NCI-H524 (cell line): ENCODE measurements at regions not wholly inside any gene's neighbourhood (a gene's known extent, or its start where the extent isn't known, plus 50 kb on each side); places are given as distances from the start of the nearest gene placed in this dataset.

ENCODE experiments used
- DNase-seq, 2 experiments: peaks; one replicate each; lab custom pipeline; 2025; lab: John Stamatoyannopoulos, UW

- DNase-seq = no peak
These were observed 823.8 kb upstream of the HS6ST1 start for GRCh38 chr2:129142465-129142864.

GRCh38 chr2:129144082-129144791 lies 825.6 kb upstream of the HS6ST1 start:
- DNase-seq = no peak

DNA sequence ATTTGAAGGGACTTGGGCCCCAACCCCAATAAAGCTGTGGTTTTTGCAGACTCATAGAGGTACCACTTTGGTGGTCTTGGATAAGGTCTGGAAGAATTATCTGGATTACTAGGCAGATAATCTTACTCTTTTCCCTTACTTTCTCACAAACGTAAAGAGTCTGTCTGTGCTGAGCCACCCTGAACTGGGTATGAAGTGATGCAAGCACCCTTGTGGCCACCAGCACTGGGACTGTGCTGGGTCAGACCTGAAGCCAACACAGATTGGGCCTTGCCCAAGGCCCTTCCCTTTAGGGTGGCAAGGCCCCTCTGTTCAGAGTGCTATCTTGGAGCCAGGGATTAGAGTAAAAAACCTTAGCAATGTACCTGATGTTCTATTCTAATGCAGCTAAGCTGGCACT lies 827.0 kb upstream of the RAB6C start:
- no peak for DNase-seq

DNA sequence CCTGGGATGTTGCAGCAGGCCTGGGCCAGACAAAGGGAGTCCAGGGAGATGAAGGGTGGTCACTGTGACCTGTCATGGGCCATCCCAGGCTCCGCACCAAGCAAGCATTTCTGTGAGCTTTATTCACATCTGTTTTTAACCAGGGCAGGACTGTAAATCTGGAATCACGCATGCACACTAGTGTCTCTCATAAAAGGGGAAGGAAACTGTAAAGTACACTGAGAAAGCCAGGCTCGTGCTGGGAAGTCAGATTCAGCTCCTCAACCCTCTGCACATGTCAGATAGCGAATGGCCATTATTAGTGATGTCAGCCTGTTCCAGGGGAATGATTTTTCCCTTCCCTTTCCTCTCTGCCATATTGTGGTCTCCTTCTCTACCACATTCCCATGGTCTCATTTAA lies 818.6 kb upstream of the RAB6C start:
- no peak for DNase-seq

DNA sequence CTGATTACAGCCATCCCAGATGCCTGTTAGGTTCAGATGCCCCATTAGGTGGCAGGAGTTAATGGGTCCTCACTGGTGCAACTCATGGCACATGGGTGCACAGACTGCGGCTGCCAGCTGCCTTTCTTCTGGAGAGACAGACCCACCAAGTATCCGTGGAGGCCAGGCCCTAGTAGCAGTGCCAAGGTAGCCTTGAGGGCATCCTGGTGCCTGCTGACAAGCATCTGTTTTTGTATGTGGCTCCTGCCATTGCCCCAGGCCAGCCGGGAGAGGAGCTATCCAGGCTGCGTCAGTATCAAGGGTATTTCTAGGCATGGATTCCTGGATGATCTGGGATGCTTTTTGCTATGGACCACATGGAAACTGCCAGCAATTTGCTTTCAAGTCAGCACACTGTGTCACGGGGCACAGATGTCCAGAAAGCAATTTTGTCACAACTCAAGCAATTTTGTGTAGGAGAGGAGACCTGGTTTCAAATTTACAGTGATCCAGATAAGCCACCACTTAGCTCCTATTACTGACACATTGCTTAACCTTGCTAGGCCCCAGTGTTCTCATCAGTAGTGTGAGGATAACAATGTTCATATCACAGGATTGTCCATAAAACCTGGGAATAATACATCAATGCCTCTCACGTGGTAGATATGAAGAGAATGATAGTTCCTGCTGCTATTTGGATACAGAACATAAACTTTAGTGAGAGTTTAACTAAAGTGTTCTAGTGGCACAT lies 815.1 kb upstream of the RAB6C start:
- no peak for DNase-seq

- DNase-seq = no peak
These were observed 814.5 kb upstream of the RAB6C start for GRCh38 chr2:129165006-129165405.

DNA sequence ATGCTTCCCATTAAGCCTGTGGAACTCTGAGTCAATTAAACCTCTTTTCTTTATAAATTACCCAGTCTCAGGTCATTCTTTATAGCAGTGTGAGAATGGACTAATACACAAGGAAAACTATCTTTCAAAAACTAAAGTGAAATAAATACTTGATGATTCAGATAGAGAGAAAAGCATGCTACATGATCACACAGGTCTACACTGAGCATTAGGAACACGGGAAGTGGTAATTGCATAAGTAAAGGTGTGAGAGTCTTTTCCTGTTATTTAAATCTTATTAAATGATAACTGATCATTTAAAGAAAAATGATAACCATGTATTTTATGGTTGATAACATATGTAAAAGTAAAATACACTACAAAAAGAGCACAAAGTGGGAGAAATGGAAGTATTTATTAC lies 812.0 kb upstream of the RAB6C start:
- DNase-seq = no peak

- no peak for DNase-seq
These were observed 808.9 kb upstream of the RAB6C start for GRCh38 chr2:129170570-129170969.

DNA sequence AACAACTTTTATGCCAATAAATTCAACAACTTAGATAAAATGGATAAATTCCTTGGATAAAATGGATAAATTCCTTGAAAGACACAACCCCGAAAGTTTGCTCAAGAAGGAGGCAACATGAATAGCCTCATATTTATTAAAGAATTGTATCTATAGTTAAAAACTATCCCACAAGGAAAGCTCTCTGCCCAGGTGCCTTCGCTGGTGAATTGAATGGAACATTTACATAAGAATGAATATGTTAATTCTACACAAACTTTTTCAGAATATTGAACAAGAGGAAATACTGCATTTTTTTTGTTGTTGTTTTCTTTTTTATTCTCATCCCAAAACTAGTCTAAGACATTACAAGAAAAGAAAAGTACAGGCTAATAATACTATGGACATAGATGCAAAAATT lies 805.3 kb upstream of the RAB6C start:
- no peak for DNase-seq

DNA sequence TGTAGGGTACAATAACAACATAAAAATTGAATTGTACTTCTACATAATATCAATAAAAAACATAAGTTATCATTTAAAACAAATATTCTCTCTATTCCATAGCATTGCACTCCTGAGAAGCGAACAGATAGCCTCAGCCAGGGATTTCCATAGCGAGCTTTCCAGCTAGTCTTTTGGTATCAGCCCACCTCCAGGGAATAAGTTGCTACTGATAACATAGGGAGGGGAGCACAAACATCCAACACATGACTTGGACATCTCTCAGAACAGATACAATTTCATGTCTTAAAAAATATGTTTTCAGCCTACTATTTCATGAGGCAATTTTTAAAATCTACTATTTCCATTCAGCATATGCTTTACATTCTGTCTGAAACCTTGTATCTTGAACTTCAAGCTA lies 804.4 kb upstream of the RAB6C start:
- no peak for DNase-seq

GRCh38 chr2:129176375-129176774 lies 803.1 kb upstream of the RAB6C start:
- DNase-seq = no peak

DNA sequence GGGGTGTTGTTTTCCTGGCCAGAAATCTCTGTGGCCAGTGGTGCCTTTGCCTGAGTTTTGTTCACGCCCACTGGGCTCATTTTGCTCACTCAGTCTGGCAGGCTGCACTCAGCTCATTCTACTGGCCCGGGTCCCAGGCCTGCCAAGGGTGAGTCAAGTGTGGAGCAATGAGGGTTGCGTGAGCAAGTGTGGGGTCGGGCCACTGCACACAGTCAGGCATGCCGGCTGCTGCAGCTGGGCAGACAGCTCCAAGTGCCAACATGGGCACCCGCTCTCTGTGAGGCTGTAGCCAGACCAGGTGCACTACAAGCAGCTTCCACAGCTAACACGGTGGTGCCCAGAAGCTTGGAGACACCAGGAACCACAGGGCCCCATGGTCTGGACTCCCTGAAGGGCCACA lies 801.1 kb upstream of the RAB6C start:
- DNase-seq = no peak

DNA sequence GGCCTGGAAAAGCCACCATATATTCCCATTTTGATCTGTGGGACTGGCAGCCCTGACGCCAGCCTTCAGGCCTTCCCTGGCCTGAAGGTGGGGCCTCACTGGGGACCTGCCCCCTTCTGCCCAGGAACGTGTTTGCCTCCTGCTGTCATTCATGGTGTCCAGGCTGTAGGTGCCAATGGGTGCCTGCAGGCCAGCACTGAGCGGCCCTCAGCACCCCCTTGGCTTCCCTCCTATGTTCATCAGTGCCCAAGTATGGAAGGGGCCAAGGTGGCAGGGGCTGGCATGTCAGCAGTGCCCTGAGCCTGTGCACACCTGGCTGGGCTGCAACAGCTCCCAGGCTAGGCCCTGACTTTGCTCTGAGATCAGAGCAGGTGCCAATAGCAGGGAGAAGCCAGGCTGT lies 800.3 kb upstream of the RAB6C start:
- no peak for DNase-seq

DNA sequence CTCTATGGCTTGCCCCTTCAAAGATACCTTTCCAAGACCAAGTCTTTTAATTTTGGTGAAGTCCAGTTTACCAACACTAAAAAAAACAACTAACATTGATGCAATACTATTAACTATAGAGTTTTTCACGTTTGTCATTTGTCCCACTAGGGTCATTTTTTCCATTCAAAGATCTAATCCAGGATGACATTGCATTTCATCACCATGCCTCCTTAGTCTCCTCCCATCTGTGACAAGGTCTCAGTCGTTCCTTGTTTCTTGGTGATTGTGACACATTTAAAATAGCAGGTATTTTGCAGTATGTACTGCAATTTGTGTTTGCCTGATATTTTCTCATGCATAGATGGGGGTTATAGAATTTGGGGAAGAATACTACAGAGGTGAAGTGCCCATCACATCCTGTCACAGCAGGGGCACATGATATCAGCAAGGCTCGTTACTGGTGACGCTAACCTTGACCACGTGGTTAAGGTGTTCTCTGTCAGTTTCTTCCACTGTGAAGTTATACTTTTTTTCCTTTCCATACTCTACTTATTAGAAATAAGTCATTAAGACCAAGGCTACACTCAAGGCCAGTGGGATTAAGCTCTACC lies 799.2 kb upstream of the RAB6C start:
- no peak for DNase-seq

GRCh38 chr2:129181433-129181832 lies 798.0 kb upstream of the RAB6C start:
- DNase-seq = no peak

DNA sequence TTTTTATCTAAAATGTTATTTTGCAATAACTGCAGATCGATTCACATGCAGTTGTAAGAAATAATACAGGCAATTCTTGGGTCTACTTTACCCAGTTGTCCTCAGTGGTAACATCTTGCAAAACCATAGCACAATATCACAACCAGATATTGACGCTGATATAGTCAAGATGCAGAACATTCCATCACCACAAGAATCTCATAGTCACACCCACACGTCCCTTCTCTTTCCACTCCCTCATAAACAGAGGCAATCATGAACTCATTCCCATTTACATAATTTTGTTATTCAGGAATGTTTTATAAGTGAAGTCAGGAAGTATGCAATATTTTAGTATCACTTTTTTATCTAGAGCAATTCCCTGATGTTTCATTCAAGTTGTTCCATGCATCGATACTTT lies 797.5 kb upstream of the RAB6C start:
- DNase-seq = no peak

DNA sequence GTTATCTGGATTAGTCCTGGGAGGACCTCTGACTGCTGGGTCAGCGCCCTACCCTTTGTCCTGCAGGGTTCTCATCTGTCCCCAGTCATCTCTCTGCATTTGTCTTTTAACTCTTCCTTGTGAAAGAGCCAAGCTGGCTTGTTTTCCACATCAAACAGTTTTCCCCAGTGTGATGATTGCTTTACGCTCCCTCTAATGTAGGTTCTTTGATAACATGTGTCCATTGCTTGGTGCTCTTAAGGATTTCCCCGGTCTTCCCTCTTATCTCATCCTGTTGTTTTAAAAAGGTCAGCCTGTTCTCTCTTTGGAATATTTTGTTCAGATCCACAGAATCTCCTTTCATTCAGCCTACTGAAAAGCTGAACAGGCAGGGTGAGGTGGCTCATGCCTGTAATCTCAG lies 792.1 kb upstream of the RAB6C start:
- no peak for DNase-seq

- no peak for DNase-seq
These were observed 791.0 kb upstream of the RAB6C start for GRCh38 chr2:129188451-129188850.

GRCh38 chr2:129189617-129190319 lies 789.7 kb upstream of the RAB6C start:
- no peak for DNase-seq

GRCh38 chr2:129190494-129190893 lies 789.0 kb upstream of the RAB6C start:
- no peak for DNase-seq

GRCh38 chr2:129191530-129191929 lies 787.9 kb upstream of the RAB6C start:
- DNase-seq = no peak

- no peak for DNase-seq
These were observed 787.3 kb upstream of the RAB6C start for GRCh38 chr2:129192117-129192516.

DNA sequence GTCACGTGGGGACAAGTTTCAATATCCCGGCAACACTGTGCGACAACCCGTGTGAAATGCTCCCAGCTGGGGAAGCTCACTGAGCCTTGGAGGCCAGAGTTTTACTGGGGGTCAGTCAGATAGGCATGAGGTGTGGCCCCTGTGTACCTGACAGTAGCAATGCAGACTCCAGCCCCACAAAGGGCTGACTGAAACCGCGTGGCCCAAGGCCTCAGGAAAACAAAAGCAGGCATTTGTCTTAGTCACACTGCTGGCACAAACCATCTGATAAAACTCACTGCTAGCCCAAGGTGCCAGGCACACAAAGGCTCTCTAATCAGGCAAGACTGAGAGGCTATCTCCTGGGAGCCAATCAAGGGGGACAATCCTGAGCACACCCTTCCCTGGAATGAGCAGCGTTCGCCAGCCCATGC lies 786.6 kb upstream of the RAB6C start:
- DNase-seq = no peak
